ENCODE measurements at regions not wholly inside any gene's neighbourhood (a gene's known extent, or its start where the extent isn't known, plus 50 kb on each side); places are given as distances from the start of the nearest gene placed in this dataset.
A peak's percentile ranks its signal among the peaks of the same experiment; 100 is the strongest.

GRCh38 chr2:147026664-147027295 lies 818.0 kb upstream of the ACVR2A start:
- DNase-seq (no peak), ATAC-seq (no peak)
- Histone ChIP-seq H3K9me3 (ENCODE audit: control insufficient read depth, low read length) (no peaks in the 10 kb centered on the region), H3K4me3 (ENCODE audit: low read length) (no peak overlapping the region), H3K4me1 (ENCODE audit: control insufficient read depth, insufficient read depth, low read length) (no peaks in the 10 kb centered on the region), H3K27me3 (ENCODE audit: control insufficient read depth, insufficient read depth) (no peaks in the 10 kb centered on the region), H3K27ac (ENCODE audit: low read length) (no peak overlapping the region)
- 41% methylated on average over 2 of the region's 2 CpGs for WGBS
- intact Hi-C loops (cut with DNase I): no loop called here

GRCh38 chr2:147025646-147026585 lies 818.9 kb upstream of the ACVR2A start:
- H3K9me3 ChIP-seq (ENCODE audit: control insufficient read depth, low read length): no peaks in the 10 kb centered on the region
- ATAC-seq (peak in 1 of 2 donors; percentile 33), DNase-seq (no peak)
- H3K27me3 ChIP-seq (ENCODE audit: control insufficient read depth, insufficient read depth): no peaks in the 10 kb centered on the region
- 61% methylated on average over 1 of the region's 1 CpG for WGBS
- intact Hi-C loops (cut with DNase I): no loop called here
- no peaks in the 10 kb centered on the region for H3K4me1 ChIP-seq (ENCODE audit: control insufficient read depth, insufficient read depth, low read length)
- no peak overlapping the region for H3K4me3 ChIP-seq (ENCODE audit: low read length)
- peak overlapping the region; percentile 4 for H3K27ac ChIP-seq (ENCODE audit: low read length)

- intact Hi-C loops (cut with DNase I): no loop called here
- Histone ChIP-seq H3K27ac (ENCODE audit: low read length) (no peak overlapping the region), H3K27me3 (ENCODE audit: control insufficient read depth, insufficient read depth) (no peaks in the 10 kb centered on the region), H3K9me3 (ENCODE audit: control insufficient read depth, low read length) (no peaks in the 10 kb centered on the region), H3K4me3 (ENCODE audit: low read length) (no peak overlapping the region), H3K4me1 (ENCODE audit: control insufficient read depth, insufficient read depth, low read length) (no peaks in the 10 kb centered on the region)
- WGBS: 87% methylated on average over 3 of the region's 3 CpGs
- no peak for ATAC-seq
- no peak for DNase-seq
Observed at GRCh38 chr2:147019311-147019710, 825.5 kb upstream of the ACVR2A start.

GRCh38 chr2:147017951-147018645 lies 826.7 kb upstream of the ACVR2A start:
- H3K27me3 ChIP-seq (ENCODE audit: control insufficient read depth, insufficient read depth): no peaks in the 10 kb centered on the region
- H3K4me3 ChIP-seq (ENCODE audit: low read length): no peak overlapping the region
- no peak for DNase-seq
- no peak overlapping the region for H3K27ac ChIP-seq (ENCODE audit: low read length)
- intact Hi-C loops (cut with DNase I): no loop called here
- ATAC-seq: no peak
- 89% methylated on average over 6 of the region's 6 CpGs for WGBS
- no peaks in the 10 kb centered on the region for H3K4me1 ChIP-seq (ENCODE audit: control insufficient read depth, insufficient read depth, low read length)
- no peaks in the 10 kb centered on the region for H3K9me3 ChIP-seq (ENCODE audit: control insufficient read depth, low read length)

- Histone ChIP-seq H3K4me3 (ENCODE audit: low read length) (no peak overlapping the region), H3K27ac (ENCODE audit: low read length) (no peak overlapping the region), H3K27me3 (ENCODE audit: control insufficient read depth, insufficient read depth) (no peaks in the 10 kb centered on the region), H3K9me3 (ENCODE audit: control insufficient read depth, low read length) (no peaks in the 10 kb centered on the region), H3K4me1 (ENCODE audit: control insufficient read depth, insufficient read depth, low read length) (no peaks in the 10 kb centered on the region)
- 59% methylated on average over 1 of the region's 1 CpG for WGBS
- DNase-seq (no peak), ATAC-seq (no peak)
- intact Hi-C loops (cut with DNase I): no loop called here
Observed at GRCh38 chr2:147016181-147016580, 828.6 kb upstream of the ACVR2A start.

GRCh38 chr2:147015591-147015990 lies 829.2 kb upstream of the ACVR2A start:
- Histone ChIP-seq H3K9me3 (ENCODE audit: control insufficient read depth, low read length) (no peaks in the 10 kb centered on the region), H3K4me1 (ENCODE audit: control insufficient read depth, insufficient read depth, low read length) (no peaks in the 10 kb centered on the region), H3K4me3 (ENCODE audit: low read length) (no peak overlapping the region), H3K27ac (ENCODE audit: low read length) (no peak overlapping the region), H3K27me3 (ENCODE audit: control insufficient read depth, insufficient read depth) (no peaks in the 10 kb centered on the region)
- ATAC-seq (no peak), DNase-seq (no peak)
- intact Hi-C loops (cut with DNase I): no loop called here
- 62% methylated on average over 1 of the region's 1 CpG for WGBS

- Histone ChIP-seq H3K27ac (ENCODE audit: low read length) (no peak overlapping the region), H3K9me3 (ENCODE audit: control insufficient read depth, low read length) (no peaks in the 10 kb centered on the region), H3K4me1 (ENCODE audit: control insufficient read depth, insufficient read depth, low read length) (no peaks in the 10 kb centered on the region), H3K27me3 (ENCODE audit: control insufficient read depth, insufficient read depth) (no peaks in the 10 kb centered on the region), H3K4me3 (ENCODE audit: low read length) (no peak overlapping the region)
- intact Hi-C loops (cut with DNase I): no loop called here
- ATAC-seq (no peak), DNase-seq (no peak)
Observed at GRCh38 chr2:147013696-147014392, 831.0 kb upstream of the ACVR2A start.

- intact Hi-C loops (cut with DNase I): no loop called here
Observed at GRCh38 chr2:147008481-147008880, 836.3 kb upstream of the ACVR2A start.

GRCh38 chr2:147006736-147007141 lies 838.1 kb upstream of the ACVR2A start:
- Histone ChIP-seq H3K27ac (ENCODE audit: low read length) (no peak overlapping the region), H3K9me3 (ENCODE audit: control insufficient read depth, low read length) (no peaks in the 10 kb centered on the region), H3K27me3 (ENCODE audit: control insufficient read depth, insufficient read depth) (no peaks in the 10 kb centered on the region), H3K4me1 (ENCODE audit: control insufficient read depth, insufficient read depth, low read length) (no peaks in the 10 kb centered on the region), H3K4me3 (ENCODE audit: low read length) (no peak overlapping the region)
- intact Hi-C loops (cut with DNase I): no loop called here
- ATAC-seq (peak in 1 of 2 donors; percentile 47), DNase-seq (no peak)
- WGBS: 38% methylated on average over 2 of the region's 2 CpGs

More at GRCh38 chr2:147008481-147008880, 836.3 kb upstream of the ACVR2A start:
- H3K9me3 ChIP-seq (ENCODE audit: control insufficient read depth, low read length): no peaks in the 10 kb centered on the region
- H3K27me3 ChIP-seq (ENCODE audit: control insufficient read depth, insufficient read depth): no peaks in the 10 kb centered on the region
- no peak overlapping the region for H3K4me3 ChIP-seq (ENCODE audit: low read length)
- DNase-seq: no peak
- H3K27ac ChIP-seq (ENCODE audit: low read length): no peak overlapping the region
- 65% methylated on average over 2 of the region's 2 CpGs for WGBS
- ATAC-seq: no peak
- H3K4me1 ChIP-seq (ENCODE audit: control insufficient read depth, insufficient read depth, low read length): no peaks in the 10 kb centered on the region

- H3K27me3 ChIP-seq (ENCODE audit: control insufficient read depth, insufficient read depth): no peaks in the 10 kb centered on the region
- DNase-seq: no peak
- intact Hi-C loops (cut with DNase I): no loop called here
- 86% methylated on average over 2 of the region's 2 CpGs for WGBS
- ATAC-seq: no peak
- no peaks in the 10 kb centered on the region for H3K9me3 ChIP-seq (ENCODE audit: control insufficient read depth, low read length)
- no peak overlapping the region for H3K4me3 ChIP-seq (ENCODE audit: low read length)
- H3K4me1 ChIP-seq (ENCODE audit: control insufficient read depth, insufficient read depth, low read length): no peaks in the 10 kb centered on the region
- no peak overlapping the region for H3K27ac ChIP-seq (ENCODE audit: low read length)
Observed at GRCh38 chr2:147003081-147003480, 841.7 kb upstream of the ACVR2A start.
